ENCODE measurements at regions not wholly inside any gene's neighbourhood (a gene's known extent, or its start where the extent isn't known, plus 50 kb on each side); places are given as distances from the start of the nearest gene placed in this dataset.

GRCh38 chr18:57921708-57922107 is 118.6 kb upstream of the ATP8B1 start:
- WGBS, 3 donors = 92 to 97% (median 95%) methylated on average over 4 of the region's 4 CpGs
- Histone ChIP-seq H3K9me3 (no peaks in the 10 kb centered on the region), H3K27ac (no peak overlapping the region), H3K4me3 (no peak overlapping the region), H3K4me1 (ENCODE audit: insufficient read depth) (no peaks in the 10 kb centered on the region), H3K27me3 (no peaks in the 10 kb centered on the region), H3K36me3 (no peaks in the 10 kb centered on the region)
- TF ChIP-seq CTCF (IDR thresholded peaks at IDR 0.05) (no peak), POLR2A (IDR thresholded peaks at IDR 0.05) (no peak), EP300 (IDR thresholded peaks at IDR 0.05) (no peak)
- intact Hi-C loops (cut with DNase I) = no loop called here
- no peak for DNase-seq

GRCh38 chr18:57920036-57920435 is 116.9 kb upstream of the ATP8B1 start:
- Histone ChIP-seq H3K4me3 (no peak overlapping the region), H3K36me3 (no peaks in the 10 kb centered on the region), H3K4me1 (ENCODE audit: insufficient read depth) (peaks cover 2% of the 10 kb centered on the region), H3K9me3 (no peaks in the 10 kb centered on the region), H3K27me3 (no peaks in the 10 kb centered on the region), H3K27ac (no peak overlapping the region)
- TF ChIP-seq EP300 (IDR thresholded peaks at IDR 0.05) (no peak), POLR2A (IDR thresholded peaks at IDR 0.05) (no peak), CTCF (IDR thresholded peaks at IDR 0.05) (no peak)
- WGBS, 3 donors = 51 to 82% (median 66%) methylated on average over 1 of the region's 1 CpG
- intact Hi-C loops (cut with DNase I) = no loop called here
- DNase-seq = no peak

GRCh38 chr18:57918601-57919000 is 115.5 kb upstream of the ATP8B1 start:
- H3K36me3 ChIP-seq = no peaks in the 10 kb centered on the region
- peaks cover 2% of the 10 kb centered on the region for H3K4me1 ChIP-seq (ENCODE audit: insufficient read depth)
- no peak for DNase-seq
- H3K9me3 ChIP-seq = no peaks in the 10 kb centered on the region
- 80 to 86% (median 86%) methylated on average over 3 of the region's 3 CpGs for WGBS, 3 donors
- TF ChIP-seq CTCF (IDR thresholded peaks at IDR 0.05) = no peak
- no peak for TF ChIP-seq EP300 (IDR thresholded peaks at IDR 0.05)
- no peak for TF ChIP-seq POLR2A (IDR thresholded peaks at IDR 0.05)
- intact Hi-C loops (cut with DNase I) = no loop called here
- H3K27me3 ChIP-seq = no peaks in the 10 kb centered on the region
- no peak overlapping the region for H3K27ac ChIP-seq
- H3K4me3 ChIP-seq = no peak overlapping the region

- no peak overlapping the region for H3K4me3 ChIP-seq
- 61 to 66% (median 62%) methylated on average over 3 of the region's 3 CpGs for WGBS, 3 donors
- H3K36me3 ChIP-seq = no peaks in the 10 kb centered on the region
- peaks cover 2% of the 10 kb centered on the region for H3K4me1 ChIP-seq (ENCODE audit: insufficient read depth)
- no peak for TF ChIP-seq EP300 (IDR thresholded peaks at IDR 0.05)
- no peak for TF ChIP-seq CTCF (IDR thresholded peaks at IDR 0.05)
- no peak for TF ChIP-seq POLR2A (IDR thresholded peaks at IDR 0.05)
- no peaks in the 10 kb centered on the region for H3K27me3 ChIP-seq
- intact Hi-C loops (cut with DNase I) = no loop called here
- no peak for DNase-seq
- H3K9me3 ChIP-seq = no peaks in the 10 kb centered on the region
- no peak overlapping the region for H3K27ac ChIP-seq
Observed at GRCh38 chr18:57916684-57917083, 113.6 kb upstream of the ATP8B1 start.
